SJCRH30 (cell line): ENCODE measurements at regions not wholly inside any gene's neighbourhood (a gene's known extent, or its start where the extent isn't known, plus 50 kb on each side); places are given as distances from the start of the nearest gene placed in this dataset.

Experiments
- DNase-seq, 2 experiments: peaks; one replicate each; pipeline ENCODE4 v3.0.0-alpha.2; 2015 to 2020
- H3K27ac ChIP-seq: fragments of 250-450 bp; sonication (Bioruptor Pico); 2 replicates; pipeline ENCODE4 v1.5.1; 2020; ENCODE audit warnings: mild to moderate bottlenecking, moderate library complexity
- H3K27me3 ChIP-seq: fragments of 250-450 bp; sonication (Bioruptor Pico); 2 replicates; pipeline ENCODE4 v1.5.1; 2020; ENCODE audit warnings: mild to moderate bottlenecking, moderate library complexity
- H3K36me3 ChIP-seq: fragments of 250-450 bp; sonication (Bioruptor Pico); 2 replicates; pipeline ENCODE4 v1.5.1; 2020; ENCODE audit warnings: mild to moderate bottlenecking, moderate library complexity
- H3K4me1 ChIP-seq: fragments of 250-450 bp; sonication (Bioruptor Pico); 2 replicates; pipeline ENCODE4 v1.5.1; 2020; ENCODE audit warnings: mild to moderate bottlenecking, moderate library complexity
- H3K4me3 ChIP-seq: fragments of 250-450 bp; sonication (Bioruptor Pico); 2 replicates; pipeline ENCODE4 v1.5.1; 2020; ENCODE audit warnings: mild to moderate bottlenecking, moderate library complexity
- H3K9me3 ChIP-seq: fragments of 250-450 bp; sonication (Bioruptor Pico); replicated peaks from 2 replicates; pipeline ENCODE4 v1.5.1; 2020; ENCODE audit warnings: mild to moderate bottlenecking, moderate library complexity

DNA sequence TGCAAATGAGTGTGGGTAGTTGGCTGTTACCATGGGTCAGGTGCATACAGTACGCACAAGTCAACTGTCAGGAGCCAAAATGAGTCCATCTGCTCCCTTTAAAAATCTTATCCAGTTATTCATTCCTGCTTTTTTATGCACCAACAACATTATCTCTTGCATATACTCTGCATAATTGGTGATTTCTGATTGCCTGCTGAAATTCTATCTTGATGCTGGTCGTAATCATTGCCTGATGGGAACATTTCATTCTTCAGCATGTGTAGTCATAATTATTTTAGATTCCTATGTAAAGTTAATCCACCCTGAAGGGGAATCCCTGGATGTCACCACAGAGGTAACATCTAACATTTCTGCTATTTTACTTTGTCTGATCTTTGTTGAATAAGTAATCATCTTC, 102.2 kb upstream of the RND3 start:
- Histone ChIP-seq H3K36me3 (no peaks in the 10 kb centered on the region), H3K4me1 (peaks cover 18% of the 10 kb centered on the region), H3K27me3 (no peaks in the 10 kb centered on the region), H3K4me3 (no peak overlapping the region), H3K27ac (no peak overlapping the region), H3K9me3 (no peaks in the 10 kb centered on the region)
- DNase-seq: no peak

- DNase-seq: no peak
- no peak overlapping the region; the same call in 1 of the 2 replicates for H3K27ac ChIP-seq
These were observed 101.0 kb upstream of the RND3 start for GRCh38 chr2:150588506-150588870.

DNA sequence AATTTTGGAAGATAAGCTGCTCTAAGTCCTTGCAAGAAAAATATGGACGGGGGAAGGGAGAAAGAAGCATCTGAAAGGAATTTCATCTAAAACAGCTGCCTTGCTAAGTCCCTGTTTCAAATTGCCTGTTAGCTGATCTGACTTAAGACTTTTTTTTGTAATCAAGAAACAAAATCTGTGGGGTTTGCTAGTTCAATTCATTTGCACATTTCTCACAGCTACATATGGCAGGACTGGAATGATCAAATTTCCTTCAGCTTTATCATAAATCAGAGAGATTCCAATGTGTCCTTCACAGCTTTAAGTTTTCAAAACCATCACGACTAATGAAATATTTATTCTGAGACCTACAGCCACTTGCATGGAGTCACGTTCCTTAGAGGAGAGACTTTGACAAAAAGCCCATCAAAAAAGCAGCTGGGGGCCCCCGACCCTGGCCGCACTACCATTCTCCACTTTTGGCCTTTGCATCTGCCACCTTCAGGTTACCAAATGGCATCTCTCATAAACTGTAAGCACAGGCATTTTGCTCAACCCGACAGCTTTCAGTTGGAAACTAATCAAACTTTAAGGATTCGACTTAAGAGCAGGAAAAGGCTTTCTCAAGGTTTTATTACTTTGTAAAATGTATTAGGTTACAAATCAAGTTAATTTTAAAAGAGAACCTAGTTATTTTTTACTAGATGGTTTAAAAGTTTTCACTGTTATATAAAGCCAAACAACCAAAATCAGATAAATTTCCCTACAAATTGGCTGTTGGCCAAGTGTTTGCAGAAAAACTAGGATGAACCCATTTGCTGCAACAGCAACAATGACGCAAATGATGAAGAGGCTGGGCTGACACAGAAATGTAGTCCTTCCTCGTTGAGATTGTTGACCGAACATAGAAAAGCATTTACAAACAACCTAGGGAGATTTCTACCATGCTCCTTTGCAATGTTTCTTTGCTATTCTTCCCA, 100.4 kb upstream of the RND3 start:
- Histone ChIP-seq H3K36me3 (no peaks in the 10 kb centered on the region), H3K4me3 (peak overlapping the region; percentile 9; the same call in 1 of the 2 replicates), H3K27ac (peak overlapping the region; percentile 49), H3K4me1 (peaks cover 18% of the 10 kb centered on the region), H3K9me3 (0 out of 2 replicates have a peak, but pooled peaks cover 3% of the 10 kb centered on the region), H3K27me3 (no peaks in the 10 kb centered on the region)
- DNase-seq: peak; percentile 56 to 68

More at GRCh38 chr2:150588506-150588870, 101.0 kb upstream of the RND3 start:
- no peaks in the 10 kb centered on the region for H3K27me3 ChIP-seq
- no peak overlapping the region for H3K4me3 ChIP-seq
- peaks cover 18% of the 10 kb centered on the region for H3K4me1 ChIP-seq
- no peaks in the 10 kb centered on the region for H3K36me3 ChIP-seq
- H3K9me3 ChIP-seq: no peaks in the 10 kb centered on the region

DNA sequence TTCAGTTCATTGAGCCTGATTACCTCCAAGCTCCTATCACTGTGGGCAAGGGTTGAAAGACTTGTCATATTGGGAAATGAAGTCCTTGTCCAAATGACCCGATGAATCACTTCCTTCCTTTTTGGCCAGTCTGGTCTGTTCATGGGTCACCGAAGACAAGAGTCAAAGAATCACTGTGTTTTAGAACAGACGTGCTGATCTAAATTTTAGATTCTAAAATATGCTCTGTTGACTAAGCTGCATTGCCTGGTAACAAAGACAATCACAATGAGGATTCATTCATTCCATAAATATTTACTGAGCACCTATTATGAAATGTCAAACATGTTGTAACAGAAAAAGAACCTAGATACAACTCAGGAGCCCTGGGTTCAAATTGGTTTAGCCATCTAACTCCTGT, 99.4 kb upstream of the RND3 start:
- H3K9me3 ChIP-seq: 0 out of 2 replicates have a peak, but pooled peaks cover 3% of the 10 kb centered on the region
- peak overlapping the region; percentile 49; the same call in 1 of the 2 replicates for H3K27ac ChIP-seq

DNA sequence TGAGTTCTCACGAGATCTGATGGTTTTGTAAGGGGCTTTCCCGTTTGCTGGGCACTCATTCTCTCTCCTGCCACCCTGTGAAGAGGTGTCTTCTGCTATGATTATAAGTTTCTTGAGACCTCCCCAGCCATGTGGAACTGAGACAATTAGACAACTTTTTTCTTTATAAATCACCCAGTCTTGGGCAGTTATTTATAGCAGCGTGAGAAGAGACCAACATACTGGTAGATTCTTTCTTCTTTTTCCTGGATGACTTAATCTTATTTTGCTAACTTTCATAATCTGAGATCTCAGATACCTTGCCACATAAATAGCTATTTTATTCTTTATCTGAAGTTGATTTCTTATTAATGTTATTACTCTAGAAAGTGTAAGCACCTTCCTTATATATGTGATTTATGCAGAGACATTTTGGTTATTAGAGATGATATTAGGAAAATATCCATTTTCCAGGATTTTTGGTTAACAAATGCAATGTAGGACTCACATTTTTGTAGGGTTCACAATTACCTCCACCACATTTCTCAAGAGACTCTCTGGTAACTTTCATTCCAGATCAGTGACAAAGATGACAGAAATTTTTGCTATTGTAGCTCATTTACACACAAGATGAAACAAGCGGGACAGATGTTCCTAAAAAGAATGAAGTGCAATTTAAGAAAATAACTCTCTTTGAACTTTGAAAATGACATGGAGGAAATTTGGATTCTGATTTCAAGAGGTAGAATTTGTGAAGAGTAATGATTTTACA, 97.9 kb upstream of the RND3 start:
- Histone ChIP-seq H3K9me3 (0 out of 2 replicates have a peak, but pooled peaks cover 3% of the 10 kb centered on the region), H3K36me3 (no peaks in the 10 kb centered on the region), H3K27ac (no peak overlapping the region), H3K27me3 (no peaks in the 10 kb centered on the region), H3K4me3 (no peak overlapping the region), H3K4me1 (peaks cover 18% of the 10 kb centered on the region)
- no peak for DNase-seq

More for the DNA sequence above, 99.4 kb upstream of the RND3 start:
- Histone ChIP-seq H3K36me3 (no peaks in the 10 kb centered on the region), H3K4me3 (no peak overlapping the region), H3K27me3 (no peaks in the 10 kb centered on the region), H3K4me1 (peaks cover 18% of the 10 kb centered on the region)
- no peak for DNase-seq

DNA sequence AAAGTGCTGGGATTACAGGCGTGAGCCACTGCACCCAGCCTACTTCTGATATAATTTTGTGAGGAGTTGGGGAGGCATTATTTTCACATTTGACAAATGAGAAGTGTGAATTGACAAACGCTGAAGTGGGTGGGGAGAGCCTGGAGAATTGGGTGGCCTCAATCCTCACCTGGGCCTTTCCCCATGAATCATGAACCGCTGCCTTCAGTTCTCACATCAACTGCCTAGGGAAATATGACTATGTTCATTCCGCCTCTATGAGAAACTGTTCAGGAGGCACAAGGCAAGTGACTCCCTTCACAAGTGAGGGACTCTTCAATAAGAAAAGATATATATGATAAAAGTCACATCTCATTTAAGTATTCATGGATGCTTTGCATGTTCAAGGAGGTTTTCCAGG, 96.6 kb upstream of the RND3 start:
- H3K27me3 ChIP-seq: no peaks in the 10 kb centered on the region
- H3K4me1 ChIP-seq: peaks cover 18% of the 10 kb centered on the region
- no peak overlapping the region for H3K4me3 ChIP-seq
- no peak for DNase-seq
- H3K27ac ChIP-seq: no peak overlapping the region
- H3K36me3 ChIP-seq: no peaks in the 10 kb centered on the region
- 0 out of 2 replicates have a peak, but pooled peaks cover 3% of the 10 kb centered on the region for H3K9me3 ChIP-seq

GRCh38 chr2:150581717-150582472, 94.4 kb upstream of the RND3 start:
- Histone ChIP-seq H3K27me3 (no peaks in the 10 kb centered on the region), H3K27ac (no peak overlapping the region)
- DNase-seq: no peak

GRCh38 chr2:150578481-150578880, 91.0 kb upstream of the RND3 start:
- H3K27ac ChIP-seq: no peak overlapping the region
- H3K4me1 ChIP-seq: 0 out of 2 replicates have a peak, but pooled peaks cover 5% of the 10 kb centered on the region
- H3K36me3 ChIP-seq: no peaks in the 10 kb centered on the region
- H3K9me3 ChIP-seq: peaks cover 3% of the 10 kb centered on the region; the same call in 1 of the 2 replicates
- DNase-seq: no peak
- H3K4me3 ChIP-seq: no peak overlapping the region
- H3K27me3 ChIP-seq: no peaks in the 10 kb centered on the region

More at GRCh38 chr2:150581717-150582472, 94.4 kb upstream of the RND3 start:
- Histone ChIP-seq H3K36me3 (no peaks in the 10 kb centered on the region), H3K4me1 (peaks cover 6% of the 10 kb centered on the region), H3K4me3 (no peak overlapping the region), H3K9me3 (peaks cover 3% of the 10 kb centered on the region; the same call in 1 of the 2 replicates)

DNA sequence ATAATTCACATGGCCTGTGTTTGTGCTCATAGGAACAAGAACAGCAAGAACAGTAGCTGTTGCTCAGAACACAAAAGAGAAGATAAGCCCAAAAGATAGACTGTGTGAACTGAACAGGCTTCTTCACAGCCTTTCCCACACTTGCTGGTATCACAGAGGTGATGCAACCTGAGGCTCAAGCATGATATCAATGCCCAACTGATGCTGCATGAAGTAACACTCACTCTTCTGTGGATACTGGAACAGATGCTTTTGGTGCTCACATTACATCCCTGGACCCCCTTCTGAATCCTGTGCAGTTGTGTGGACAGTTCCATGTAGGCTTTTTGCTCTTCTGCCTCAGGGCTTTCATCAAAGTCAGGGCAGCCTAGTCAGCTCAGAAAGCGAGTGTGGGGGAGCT, 88.4 kb upstream of the RND3 start:
- H3K9me3 ChIP-seq: no peaks in the 10 kb centered on the region; the same call in 1 of the 2 replicates
- no peak overlapping the region for H3K4me3 ChIP-seq
- DNase-seq: peak; percentile 36 to 69
- H3K36me3 ChIP-seq: no peaks in the 10 kb centered on the region
- no peaks in the 10 kb centered on the region for H3K27me3 ChIP-seq
- no peak overlapping the region for H3K27ac ChIP-seq
- H3K4me1 ChIP-seq: peaks cover 10% of the 10 kb centered on the region

DNA sequence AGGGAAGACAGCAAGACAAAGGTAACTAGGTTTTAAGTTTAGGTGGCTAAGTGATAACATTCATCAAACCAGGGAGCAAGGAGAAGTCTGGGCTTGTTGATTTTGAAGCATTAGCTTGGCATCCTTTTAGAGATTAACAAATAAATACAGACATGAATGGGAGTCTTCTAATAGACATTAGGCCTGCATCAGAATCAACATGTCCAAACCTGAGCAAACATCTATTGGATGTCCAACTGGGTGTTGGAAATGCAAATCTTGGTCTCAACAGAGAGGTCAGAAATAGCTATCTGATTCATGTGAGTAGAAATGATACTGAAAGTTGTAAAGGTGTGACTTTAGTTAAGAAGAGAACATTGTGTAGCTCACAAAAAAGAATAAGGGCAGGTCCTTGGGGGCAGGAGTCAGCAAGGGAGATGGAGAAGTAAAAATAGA, 85.5 kb upstream of the RND3 start:
- Histone ChIP-seq H3K4me1 (peaks cover 18% of the 10 kb centered on the region), H3K4me3 (no peak overlapping the region), H3K27me3 (no peaks in the 10 kb centered on the region), H3K9me3 (no peaks in the 10 kb centered on the region), H3K27ac (no peak overlapping the region), H3K36me3 (no peaks in the 10 kb centered on the region)
- DNase-seq: no peak

GRCh38 chr2:150572194-150572766, 84.8 kb upstream of the RND3 start:
- Histone ChIP-seq H3K36me3 (no peaks in the 10 kb centered on the region), H3K4me1 (peaks cover 18% of the 10 kb centered on the region), H3K27ac (no peak overlapping the region), H3K27me3 (no peaks in the 10 kb centered on the region), H3K9me3 (no peaks in the 10 kb centered on the region), H3K4me3 (no peak overlapping the region)
- no peak for DNase-seq

- Histone ChIP-seq H3K27ac (peak overlapping the region; percentile 6; the same call in 1 of the 2 replicates), H3K4me3 (no peak overlapping the region), H3K4me1 (peaks cover 18% of the 10 kb centered on the region), H3K9me3 (no peaks in the 10 kb centered on the region), H3K36me3 (no peaks in the 10 kb centered on the region), H3K27me3 (no peaks in the 10 kb centered on the region)
- no peak for DNase-seq
These were observed 83.7 kb upstream of the RND3 start for GRCh38 chr2:150571121-150571520.

DNA sequence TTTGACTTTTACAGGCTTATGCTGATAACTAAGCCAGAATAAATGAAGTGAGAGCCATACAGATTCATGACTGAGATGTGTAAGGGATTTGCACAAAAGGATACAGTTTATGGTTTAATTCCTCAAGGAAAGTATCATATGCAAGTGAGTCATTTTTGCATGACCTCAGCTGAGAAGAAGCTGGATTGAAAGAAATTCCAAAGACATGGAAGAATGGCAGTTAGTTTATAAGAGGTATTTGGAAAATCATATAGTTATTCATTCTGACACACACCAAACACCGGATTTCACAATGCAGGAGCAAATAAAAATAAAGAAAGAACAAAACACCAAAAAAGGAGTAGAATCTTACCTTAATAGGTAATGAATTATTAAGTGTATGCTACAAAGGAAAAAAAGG, 83.2 kb upstream of the RND3 start:
- no peaks in the 10 kb centered on the region for H3K36me3 ChIP-seq
- peaks cover 16% of the 10 kb centered on the region for H3K4me1 ChIP-seq
- no peak for DNase-seq
- H3K4me3 ChIP-seq: no peak overlapping the region
- H3K9me3 ChIP-seq: no peaks in the 10 kb centered on the region
- no peaks in the 10 kb centered on the region for H3K27me3 ChIP-seq
- peak overlapping the region; percentile 6; the same call in 1 of the 2 replicates for H3K27ac ChIP-seq

- H3K27ac ChIP-seq: no peak overlapping the region
- H3K4me3 ChIP-seq: no peak overlapping the region
- no peaks in the 10 kb centered on the region for H3K27me3 ChIP-seq
- no peaks in the 10 kb centered on the region for H3K36me3 ChIP-seq
- peaks cover 13% of the 10 kb centered on the region for H3K4me1 ChIP-seq
- H3K9me3 ChIP-seq: no peaks in the 10 kb centered on the region
- DNase-seq: no peak
These were observed 82.3 kb upstream of the RND3 start for GRCh38 chr2:150569761-150570160.
